GM23248 (cell line): ENCODE measurements at regions not wholly inside any gene's neighbourhood (a gene's known extent, or its start where the extent isn't known, plus 50 kb on each side); places are given as distances from the start of the nearest gene placed in this dataset.

Experiments used
- DNase-seq: peaks from one replicate; pipeline ENCODE4 v3.0.0-alpha.2; 2015
- H2AFZ ChIP-seq: fragments of 200-600 bp; sonication (generic); 2 replicates; pipeline ENCODE4 v1.6.1; 2016; ENCODE audit warnings: antibody characterized with exemption
- H3F3A ChIP-seq: fragments of 200-600 bp; sonication (generic); 2 replicates; pipeline ENCODE4 v1.6.1; 2016; ENCODE audit warnings: mild to moderate bottlenecking, antibody characterized with exemption, mixed run types; ENCODE audit not compliant: insufficient read depth
- H3K27ac ChIP-seq: fragments of 200-600 bp; sonication (generic); 2 replicates; pipeline ENCODE4 v1.5.1; 2016; ENCODE audit warnings: mild to moderate bottlenecking
- H3K27me3 ChIP-seq: fragments of 200-600 bp; sonication (generic); replicated peaks from 2 replicates; pipeline ENCODE4 v1.6.1; 2016; ENCODE audit warnings: mild to moderate bottlenecking; ENCODE audit not compliant: insufficient read depth
- H3K36me3 ChIP-seq: fragments of 200-600 bp; sonication (generic); 2 replicates; pipeline ENCODE4 v1.6.1; 2016; ENCODE audit warnings: low read depth, mild to moderate bottlenecking
- H3K4me1 ChIP-seq: fragments of 200-600 bp; sonication (generic); 2 replicates; pipeline ENCODE4 v1.6.1; 2016; ENCODE audit warnings: mild to moderate bottlenecking; ENCODE audit not compliant: insufficient read depth
- H3K4me2 ChIP-seq: fragments of 200-600 bp; sonication (generic); one replicate; pipeline ENCODE4 v1.6.1; 2016; ENCODE audit warnings: mild to moderate bottlenecking; ENCODE audit not compliant: unreplicated experiment
- H3K4me3 ChIP-seq: fragments of 200-600 bp; sonication (generic); 2 replicates; pipeline ENCODE4 v1.5.1; 2016; ENCODE audit warnings: mild to moderate bottlenecking
- H3K79me2 ChIP-seq: fragments of 200-600 bp; sonication (generic); 2 replicates; pipeline ENCODE4 v1.6.1; 2016; ENCODE audit warnings: mild to moderate bottlenecking; ENCODE audit not compliant: insufficient read depth
- H3K9ac ChIP-seq: fragments of 200-600 bp; sonication (generic); 2 replicates; pipeline ENCODE4 v1.6.1; 2016; ENCODE audit warnings: mild to moderate bottlenecking
- H3K9me2 ChIP-seq: fragments of 200-600 bp; sonication (generic); 2 replicates; pipeline ENCODE4 v1.6.1; 2016; ENCODE audit warnings: mixed run types, mild to moderate bottlenecking, moderate library complexity; ENCODE audit not compliant: insufficient read depth
- H3K9me3 ChIP-seq: fragments of 200-600 bp; sonication (generic); one replicate; pipeline ENCODE4 v1.6.1; 2017; ENCODE audit warnings: low read depth
- H4K20me1 ChIP-seq: fragments of 200-600 bp; sonication (generic); 2 replicates; pipeline ENCODE4 v1.6.0; 2016; ENCODE audit not compliant: insufficient read depth
- EZH2 ChIP-seq: fragments of 200-600 bp; sonication (generic); IDR thresholded peaks from 2 replicates; pipeline ENCODE4 v1.6.1; 2018; ENCODE audit warnings: antibody characterized with exemption, mild to moderate bottlenecking; ENCODE audit not compliant: insufficient read depth, poor library complexity, severe bottlenecking
- EZH2phosphoT487 ChIP-seq: fragments of 200-600 bp; sonication (generic); IDR thresholded peaks from 2 replicates; pipeline ENCODE4 v1.6.1; 2018; ENCODE audit warnings: antibody characterized with exemption, moderate library complexity, mild to moderate bottlenecking, low read depth; ENCODE audit not compliant: insufficient read depth
- WGBS, 2 experiments: methylation state at CpG; one replicate each; pipeline ENCODE4 v1.1.6; 2015 to 2017; ENCODE audit warnings: low lambda C conversion rate in 2 of 2, low coverage in 1 of 2; ENCODE audit errors: missing lambda C conversion rate in 2 of 2; 5-methylcytosine and 5-hydroxymethylcytosine counted together
- in situ Hi-C: fragments of 300-500 bp; cut with MboI; formaldehyde crosslinking; loops from 2 replicates; pipeline ENCODE4 v1.15.0; 2020

GRCh38 chr5:62143268-62144229 lies 162.5 kb upstream of the KIF2A start:
- no peaks in the 10 kb centered on the region for H3K4me1 ChIP-seq
- 0 out of 2 replicates have a peak overlapping the region, but pooled peaks have one; percentile 21 for H2AFZ ChIP-seq
- no peaks in the 10 kb centered on the region for H3K9me3 ChIP-seq
- no peak for TF ChIP-seq EZH2phosphoT487
- TF ChIP-seq EZH2, result no peak
- no peak overlapping the region for H3K27ac ChIP-seq
- peak; percentile 60 for DNase-seq
- no peaks in the 10 kb centered on the region for H3F3A ChIP-seq
- H3K36me3 ChIP-seq, result no peaks in the 10 kb centered on the region
- no peaks in the 10 kb centered on the region for H3K79me2 ChIP-seq
- H3K4me2 ChIP-seq, result no peak overlapping the region
- no peaks in the 10 kb centered on the region for H4K20me1 ChIP-seq
- peaks cover 20% of the 10 kb centered on the region for H3K27me3 ChIP-seq
- H3K4me3 ChIP-seq, result peak overlapping the region; percentile 38; the same call in 1 of the 2 replicates
- H3K9me2 ChIP-seq, result no peaks in the 10 kb centered on the region
- 6 to 7% methylated on average over 13 of the region's 13 CpGs for WGBS, 2 experiments
- in situ Hi-C loops, result loop anchor here (25.0 kb wide), 1 partner anchor 1181 kb away; no protein-coding TSS in a partner anchor
- H3K9ac ChIP-seq, result no peak overlapping the region

- H3K36me3 ChIP-seq, result no peaks in the 10 kb centered on the region
- 1 to 3% methylated on average over 5 of the region's 5 CpGs for WGBS, 2 experiments
- in situ Hi-C loops, result loop anchor here (25.0 kb wide), 1 partner anchor 1182 kb away; no protein-coding TSS in a partner anchor
- TF ChIP-seq EZH2phosphoT487, result no peak
- no peak for TF ChIP-seq EZH2
- no peaks in the 10 kb centered on the region for H4K20me1 ChIP-seq
- no peaks in the 10 kb centered on the region for H3K9me3 ChIP-seq
- H3K4me3 ChIP-seq, result no peak overlapping the region
- H2AFZ ChIP-seq, result no peak overlapping the region
- H3K9me2 ChIP-seq, result no peaks in the 10 kb centered on the region
- H3K79me2 ChIP-seq, result no peaks in the 10 kb centered on the region
- H3K4me2 ChIP-seq, result no peak overlapping the region
- H3K4me1 ChIP-seq, result no peaks in the 10 kb centered on the region
- H3K27me3 ChIP-seq, result peaks cover 20% of the 10 kb centered on the region
- no peak overlapping the region for H3K9ac ChIP-seq
- no peak overlapping the region for H3K27ac ChIP-seq
- peak; percentile 68 for DNase-seq
- H3F3A ChIP-seq, result no peaks in the 10 kb centered on the region
These were observed 161.5 kb upstream of the KIF2A start for GRCh38 chr5:62144401-62145022.

- in situ Hi-C loops, result loop anchor here (25.0 kb wide), 1 partner anchor 1188 kb away; no protein-coding TSS in a partner anchor
- no peak overlapping the region for H3K9ac ChIP-seq
- peaks cover 10% of the 10 kb centered on the region for H3K27me3 ChIP-seq
- H2AFZ ChIP-seq, result no peak overlapping the region
- H3K36me3 ChIP-seq, result no peaks in the 10 kb centered on the region
- 30 to 47% methylated on average over 4 of the region's 4 CpGs for WGBS, 2 experiments
- H3K4me1 ChIP-seq, result no peaks in the 10 kb centered on the region
- H3F3A ChIP-seq, result no peaks in the 10 kb centered on the region
- no peak overlapping the region for H3K4me3 ChIP-seq
- no peak for TF ChIP-seq EZH2
- TF ChIP-seq EZH2phosphoT487, result no peak
- H3K4me2 ChIP-seq, result no peak overlapping the region
- no peaks in the 10 kb centered on the region for H4K20me1 ChIP-seq
- H3K79me2 ChIP-seq, result no peaks in the 10 kb centered on the region
- H3K9me3 ChIP-seq, result no peaks in the 10 kb centered on the region
- no peak overlapping the region for H3K27ac ChIP-seq
- no peaks in the 10 kb centered on the region for H3K9me2 ChIP-seq
- no peak for DNase-seq
These were observed 156.1 kb upstream of the KIF2A start for GRCh38 chr5:62149879-62150278.

GRCh38 chr5:62152394-62153087 lies 153.5 kb upstream of the KIF2A start:
- H3K9me2 ChIP-seq, result no peaks in the 10 kb centered on the region
- WGBS, 2 experiments, result 0 to 2% methylated on average over 4 of the region's 4 CpGs

More at GRCh38 chr5:62152394-62153087, 153.5 kb upstream of the KIF2A start:
- TF ChIP-seq EZH2phosphoT487, result no peak
- TF ChIP-seq EZH2, result no peak
- no peaks in the 10 kb centered on the region for H3K9me3 ChIP-seq
- H3K79me2 ChIP-seq, result no peaks in the 10 kb centered on the region
- H3F3A ChIP-seq, result no peaks in the 10 kb centered on the region
- H3K36me3 ChIP-seq, result no peaks in the 10 kb centered on the region
- H3K27ac ChIP-seq, result no peak overlapping the region
- no peaks in the 10 kb centered on the region for H3K4me1 ChIP-seq
- in situ Hi-C loops, result no loop called here
- no peak overlapping the region for H3K4me2 ChIP-seq
- H3K4me3 ChIP-seq, result no peak overlapping the region
- no peak for DNase-seq
- no peaks in the 10 kb centered on the region for H4K20me1 ChIP-seq
- no peak overlapping the region for H2AFZ ChIP-seq
- no peak overlapping the region for H3K9ac ChIP-seq
- peaks cover 6% of the 10 kb centered on the region; the same call in 1 of the 2 replicates for H3K27me3 ChIP-seq
